ENCODE measurements at regions not wholly inside any gene's neighbourhood (a gene's known extent, or its start where the extent isn't known, plus 50 kb on each side); places are given as distances from the start of the nearest gene placed in this dataset.

- TF ChIP-seq EZH2 (IDR thresholded peaks at IDR 0.05) = no peak
- no peak for TF ChIP-seq POLR2AphosphoS5 (IDR thresholded peaks at IDR 0.05; ENCODE audit: borderline replicate concordance, low read depth, low read length)
These were observed 753.4 kb downstream of the QKI start for GRCh38 chr6:164167873-164168405.
